Astrocyte of the spinal cord (primary cell): ENCODE measurements at regions not wholly inside any gene's neighbourhood (a gene's known extent, or its start where the extent isn't known, plus 50 kb on each side); places are given as distances from the start of the nearest gene placed in this dataset.

ENCODE experiments used
- DNase-seq: peaks from one replicate; pipeline ENCODE4 v3.0.0; 2011; ENCODE audit warnings: low read depth, low spot score
- H3K4me3 ChIP-seq: 2 replicates; pipeline ENCODE4 v1.5.1; 2011; ENCODE audit warnings: low read depth, mild to moderate bottlenecking, low read length, moderate library complexity
- CTCF ChIP-seq: IDR thresholded peaks from 2 replicates; pipeline ENCODE4 v1.5.1; 2012; ENCODE audit warnings: low read depth, mild to moderate bottlenecking, low read length, inconsistent platforms
- in situ Hi-C: cut with HindIII; loops from 2 replicates; pipeline ENCODE4 v1.10.0; 2017; ENCODE audit warnings: low sequenced_read_pairs

- in situ Hi-C loops: no loop called here
- no peak for TF ChIP-seq CTCF
Observed at GRCh38 chr5:57025961-57026360, 74.0 kb upstream of the MIER3 start.

GRCh38 chr5:57028161-57028560, 76.2 kb upstream of the MIER3 start:
- H3K4me3 ChIP-seq: no peak overlapping the region
- TF ChIP-seq CTCF: no peak
- no peak for DNase-seq
- in situ Hi-C loops: no loop called here

More at GRCh38 chr5:57025961-57026360, 74.0 kb upstream of the MIER3 start:
- no peak for DNase-seq
- H3K4me3 ChIP-seq: no peak overlapping the region

- H3K4me3 ChIP-seq: no peak overlapping the region
- in situ Hi-C loops: no loop called here
- no peak for DNase-seq
- no peak for TF ChIP-seq CTCF
Observed at GRCh38 chr5:57032151-57032551, 80.2 kb upstream of the MIER3 start.

GRCh38 chr5:57033103-57033502, 81.2 kb upstream of the MIER3 start:
- no peak overlapping the region for H3K4me3 ChIP-seq
- DNase-seq: no peak
- in situ Hi-C loops: no loop called here
- TF ChIP-seq CTCF: no peak

- in situ Hi-C loops: no loop called here
Observed at GRCh38 chr5:57033503-57033902, 81.6 kb upstream of the MIER3 start.

GRCh38 chr5:57034201-57034916, 82.4 kb upstream of the MIER3 start:
- no peak for DNase-seq
- TF ChIP-seq CTCF: no peak
- in situ Hi-C loops: no loop called here
- H3K4me3 ChIP-seq: no peak overlapping the region

More at GRCh38 chr5:57033503-57033902, 81.6 kb upstream of the MIER3 start:
- TF ChIP-seq CTCF: no peak
- no peak overlapping the region for H3K4me3 ChIP-seq
- no peak for DNase-seq

- TF ChIP-seq CTCF: no peak
- no peak for DNase-seq
- H3K4me3 ChIP-seq: no peak overlapping the region
- in situ Hi-C loops: no loop called here
Observed at GRCh38 chr5:57035955-57036354, 84.0 kb upstream of the MIER3 start.
